DOHH2 (cell line): ENCODE measurements at regions not wholly inside any gene's neighbourhood (a gene's known extent, or its start where the extent isn't known, plus 50 kb on each side); places are given as distances from the start of the nearest gene placed in this dataset.

Experiments
- H3F3A ChIP-seq: fragments of 200-600 bp; sonication (generic), shearing (Covaris generic); 2 replicates; pipeline ENCODE4 v1.6.0; 2016; ENCODE audit warnings: antibody characterized with exemption, mild to moderate bottlenecking; ENCODE audit not compliant: control insufficient read depth, insufficient read depth
- H3K27ac ChIP-seq: fragments of 200-600 bp; sonication (generic); 2 replicates; pipeline ENCODE4 v1.5.1; 2014; ENCODE audit warnings: low read depth, mild to moderate bottlenecking, low read length, moderate library complexity
- H3K27me3 ChIP-seq: fragments of 200-600 bp; sonication (generic); 2 replicates; pipeline ENCODE4 v1.6.1; 2014; ENCODE audit warnings: mild to moderate bottlenecking, low read length, mixed read lengths; ENCODE audit not compliant: control insufficient read depth
- H3K36me3 ChIP-seq: fragments of 200-600 bp; sonication (generic); 2 replicates; pipeline ENCODE4 v1.6.1; 2014; ENCODE audit warnings: mild to moderate bottlenecking, low read length, moderate library complexity, mixed read lengths; ENCODE audit not compliant: control insufficient read depth
- H3K4me1 ChIP-seq: fragments of 200-600 bp; sonication (generic); 2 replicates; pipeline ENCODE4 v1.6.1; 2014; ENCODE audit warnings: mild to moderate bottlenecking, low read length, mixed read lengths; ENCODE audit not compliant: control insufficient read depth
- H3K4me2 ChIP-seq: fragments of 200-600 bp; sonication (generic); 2 replicates; pipeline ENCODE4 v1.6.0; 2014; ENCODE audit warnings: mild to moderate bottlenecking, low read length, moderate library complexity
- H3K4me3 ChIP-seq: fragments of 200-600 bp; sonication (generic); 2 replicates; pipeline ENCODE4 v1.5.1; 2014; ENCODE audit warnings: mild to moderate bottlenecking, low read length, mixed read lengths
- H3K79me2 ChIP-seq: fragments of 200-600 bp; sonication (generic); 2 replicates; pipeline ENCODE4 v1.6.1; 2014; ENCODE audit warnings: mild to moderate bottlenecking, low read length, mixed read lengths; ENCODE audit not compliant: control insufficient read depth
- H3K9me2 ChIP-seq: fragments of 200-600 bp; sonication (generic); replicated peaks from 2 replicates; pipeline ENCODE4 v1.6.1; 2014; ENCODE audit warnings: mild to moderate bottlenecking, low read length, mixed read lengths; ENCODE audit not compliant: control insufficient read depth
- H3K9me3 ChIP-seq: fragments of 200-600 bp; sonication (generic); 2 replicates; pipeline ENCODE4 v1.6.1; 2014; ENCODE audit warnings: antibody characterized with exemption, low read length, mixed read lengths; ENCODE audit not compliant: control insufficient read depth, insufficient read depth
- H4K20me1 ChIP-seq: fragments of 200-600 bp; sonication (generic); 2 replicates; pipeline ENCODE4 v1.6.0; 2014; ENCODE audit warnings: low read depth, mild to moderate bottlenecking, antibody characterized with exemption, low read length, moderate library complexity; ENCODE audit not compliant: control insufficient read depth, insufficient read depth
- EZH2phosphoT487 ChIP-seq: fragments of 200-600 bp; sonication (generic); IDR thresholded peaks from 2 replicates; pipeline ENCODE4 v1.6.1; 2017; ENCODE audit warnings: borderline replicate concordance, mild to moderate bottlenecking, antibody characterized with exemption, low read length, moderate library complexity, mixed read lengths
- TF ChIP-seq, protein P1 (sequence below): fragments of 200-600 bp; sonication (generic); IDR thresholded peaks from one replicate; pipeline ENCODE4 v1.5.1; 2014; ENCODE audit warnings: antibody characterized with exemption, mild to moderate bottlenecking, low read depth, low read length; ENCODE audit not compliant: poor library complexity, severe bottlenecking

DNA sequence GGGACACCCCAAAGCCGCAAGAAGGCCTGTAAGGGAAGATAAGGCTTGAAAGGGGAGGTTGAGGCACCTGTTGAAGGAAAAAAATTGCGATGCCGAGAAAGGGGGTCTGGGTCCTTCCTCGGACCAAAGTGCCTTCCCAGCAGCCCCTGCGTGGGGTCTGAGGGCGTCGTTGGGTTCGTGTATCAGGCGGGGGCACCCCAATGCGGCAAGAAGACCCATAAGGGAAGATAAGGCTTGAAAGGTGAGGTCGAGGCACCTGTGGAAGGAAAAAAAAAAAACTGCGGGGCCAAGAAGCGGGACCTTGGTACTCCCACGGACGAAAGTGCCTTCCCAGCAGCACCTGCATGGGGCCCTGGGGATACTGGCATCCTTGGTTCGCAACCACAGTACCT, 277.5 kb downstream of the ALG10 start:
- no peak overlapping the region for H3K4me2 ChIP-seq
- no peaks in the 10 kb centered on the region for H3F3A ChIP-seq
- H3K27me3 ChIP-seq = no peaks in the 10 kb centered on the region
- no peak overlapping the region for H3K27ac ChIP-seq
- no peak overlapping the region for H3K4me3 ChIP-seq
- TF ChIP-seq EZH2phosphoT487 = no peak
- TF ChIP-seq, protein P1, sequence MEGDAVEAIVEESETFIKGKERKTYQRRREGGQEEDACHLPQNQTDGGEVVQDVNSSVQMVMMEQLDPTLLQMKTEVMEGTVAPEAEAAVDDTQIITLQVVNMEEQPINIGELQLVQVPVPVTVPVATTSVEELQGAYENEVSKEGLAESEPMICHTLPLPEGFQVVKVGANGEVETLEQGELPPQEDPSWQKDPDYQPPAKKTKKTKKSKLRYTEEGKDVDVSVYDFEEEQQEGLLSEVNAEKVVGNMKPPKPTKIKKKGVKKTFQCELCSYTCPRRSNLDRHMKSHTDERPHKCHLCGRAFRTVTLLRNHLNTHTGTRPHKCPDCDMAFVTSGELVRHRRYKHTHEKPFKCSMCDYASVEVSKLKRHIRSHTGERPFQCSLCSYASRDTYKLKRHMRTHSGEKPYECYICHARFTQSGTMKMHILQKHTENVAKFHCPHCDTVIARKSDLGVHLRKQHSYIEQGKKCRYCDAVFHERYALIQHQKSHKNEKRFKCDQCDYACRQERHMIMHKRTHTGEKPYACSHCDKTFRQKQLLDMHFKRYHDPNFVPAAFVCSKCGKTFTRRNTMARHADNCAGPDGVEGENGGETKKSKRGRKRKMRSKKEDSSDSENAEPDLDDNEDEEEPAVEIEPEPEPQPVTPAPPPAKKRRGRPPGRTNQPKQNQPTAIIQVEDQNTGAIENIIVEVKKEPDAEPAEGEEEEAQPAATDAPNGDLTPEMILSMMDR = no peak
- no peaks in the 10 kb centered on the region for H3K36me3 ChIP-seq
- no peaks in the 10 kb centered on the region for H3K4me1 ChIP-seq
- H3K9me3 ChIP-seq = peaks cover 65% of the 10 kb centered on the region; the same call in 1 of the 2 replicates
- H3K79me2 ChIP-seq = no peaks in the 10 kb centered on the region
- no peaks in the 10 kb centered on the region for H4K20me1 ChIP-seq
- no peaks in the 10 kb centered on the region for H3K9me2 ChIP-seq

DNA sequence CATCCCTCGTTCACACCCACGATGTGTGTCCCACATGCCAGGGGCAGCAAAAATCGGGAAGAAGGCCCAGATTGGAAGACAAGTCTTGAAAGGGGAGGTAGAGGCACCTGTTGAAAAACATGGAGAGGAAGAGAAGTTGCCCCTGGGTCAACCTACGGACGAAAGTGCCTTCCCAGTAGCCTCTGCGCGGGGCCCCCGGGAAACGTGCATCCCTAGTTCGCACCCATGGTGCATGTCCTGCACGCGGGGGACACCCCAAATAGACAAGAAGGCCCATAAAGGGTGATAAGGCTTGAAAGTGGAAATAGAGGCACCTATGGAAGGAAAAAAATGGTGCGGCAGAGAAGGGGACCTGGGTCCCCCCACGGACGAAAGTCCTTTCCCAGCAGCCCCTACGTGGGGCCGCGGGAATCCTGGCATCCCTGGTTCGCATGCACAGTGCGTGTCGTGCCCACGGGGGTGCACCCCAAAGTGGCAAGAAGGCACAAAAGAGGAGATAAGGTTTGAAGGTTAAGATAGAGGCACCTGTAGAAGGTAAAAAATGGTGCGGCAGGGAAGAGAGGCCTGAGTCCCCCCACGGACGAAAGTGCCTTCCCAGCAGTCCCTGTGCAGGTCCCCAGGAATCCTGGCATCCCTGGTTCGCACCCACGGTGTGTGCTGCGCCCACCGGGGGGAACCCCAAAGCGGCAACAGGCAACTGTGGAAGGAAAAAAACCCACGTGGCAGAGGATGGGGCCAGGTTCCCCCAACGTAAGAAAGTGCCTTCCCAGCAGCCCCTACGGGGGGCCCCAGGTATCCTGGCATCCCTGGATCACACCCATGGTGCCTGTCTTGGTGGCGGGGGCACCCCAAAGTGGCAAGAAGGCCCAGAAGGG, 278.3 kb downstream of the ALG10 start:
- no peaks in the 10 kb centered on the region for H3K36me3 ChIP-seq
- H3K9me2 ChIP-seq = no peaks in the 10 kb centered on the region
- no peak overlapping the region for H3K27ac ChIP-seq
- no peaks in the 10 kb centered on the region for H4K20me1 ChIP-seq
- no peaks in the 10 kb centered on the region for H3K27me3 ChIP-seq
- H3K79me2 ChIP-seq = no peaks in the 10 kb centered on the region
- H3F3A ChIP-seq = no peaks in the 10 kb centered on the region
- H3K4me2 ChIP-seq = no peak overlapping the region
- no peak overlapping the region for H3K4me3 ChIP-seq
- H3K9me3 ChIP-seq = peaks cover 63% of the 10 kb centered on the region; the same call in 1 of the 2 replicates
- H3K4me1 ChIP-seq = no peaks in the 10 kb centered on the region
- TF ChIP-seq, protein P1 = no peak
- no peak for TF ChIP-seq EZH2phosphoT487

DNA sequence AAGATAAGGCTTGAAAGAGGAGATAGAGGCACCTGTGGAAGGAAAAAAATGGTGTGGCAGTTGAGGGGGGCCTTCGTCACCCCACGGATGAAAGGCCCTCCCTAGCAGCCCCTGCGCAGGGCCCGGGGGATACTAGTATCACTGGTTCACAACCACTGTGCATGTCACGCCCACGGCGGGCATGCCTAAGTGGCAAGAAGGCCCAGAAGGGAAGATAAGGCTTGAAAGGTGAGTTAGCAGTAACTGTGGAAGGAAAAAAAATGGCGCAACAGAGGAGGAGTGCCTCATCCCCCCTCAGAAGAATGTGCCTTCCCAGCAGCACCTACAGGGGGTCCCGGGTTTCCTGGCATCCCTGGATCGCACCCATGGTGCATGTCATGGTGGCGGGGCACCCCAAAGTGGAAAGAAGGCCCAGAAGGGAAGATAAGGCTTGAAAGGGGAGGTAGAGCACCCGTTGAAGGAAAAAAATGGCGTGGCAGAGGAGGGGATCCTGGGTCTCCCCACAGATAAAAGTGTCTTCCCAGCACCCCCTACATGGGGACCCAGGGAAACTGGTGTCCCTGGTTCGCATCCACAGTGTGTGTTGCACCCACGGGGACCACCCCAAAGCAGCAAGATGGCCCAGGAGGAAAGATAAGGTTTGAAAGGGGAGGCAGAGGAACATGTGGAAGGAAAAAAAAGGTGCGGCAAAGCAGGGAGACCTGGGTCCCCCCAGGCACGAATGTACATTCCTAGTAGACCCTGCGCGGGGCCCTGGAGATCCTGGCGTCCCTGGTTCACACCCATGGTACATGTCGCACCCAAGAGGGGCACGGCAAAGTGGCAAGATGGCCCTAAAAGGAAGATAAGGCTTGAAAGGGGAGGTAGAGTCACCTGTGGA, 279.2 kb downstream of the ALG10 start:
- Histone ChIP-seq H3K9me3 (peaks cover 61% of the 10 kb centered on the region; the same call in 1 of the 2 replicates), H3K9me2 (no peaks in the 10 kb centered on the region), H3F3A (no peaks in the 10 kb centered on the region)

More for the DNA sequence above, 279.2 kb downstream of the ALG10 start:
- Histone ChIP-seq H3K79me2 (no peaks in the 10 kb centered on the region), H3K36me3 (no peaks in the 10 kb centered on the region), H3K4me3 (no peak overlapping the region), H3K27me3 (no peaks in the 10 kb centered on the region), H3K4me2 (no peak overlapping the region), H3K4me1 (no peaks in the 10 kb centered on the region), H3K27ac (no peak overlapping the region), H4K20me1 (no peaks in the 10 kb centered on the region)
- TF ChIP-seq, protein P1 = no peak
- no peak for TF ChIP-seq EZH2phosphoT487
